Body of pancreas (tissue), 4 donors: ENCODE measurements at regions not wholly inside any gene's neighbourhood (a gene's known extent, or its start where the extent isn't known, plus 50 kb on each side); places are given as distances from the start of the nearest gene placed in this dataset.

Source experiments
- CTCF ChIP-seq, 7 experiments: fragments of 450-650 bp in 4 of 7; fragments of 200-600 bp in 3 of 7; sonication (generic) in 3 of 7; IDR thresholded peaks; one replicate each; pipeline ENCODE4 v1.5.1; 2016 to 2019; ENCODE audit warnings: antibody characterized with exemption in 7 of 7
- POLR2A ChIP-seq, 3 donors: fragments of 450-650 bp; IDR thresholded peaks; one replicate each; pipeline ENCODE4 v1.6.1; 2016; ENCODE audit warnings: antibody characterized with exemption in 3 of 3, mild to moderate bottlenecking in 2 of 3

DNA sequence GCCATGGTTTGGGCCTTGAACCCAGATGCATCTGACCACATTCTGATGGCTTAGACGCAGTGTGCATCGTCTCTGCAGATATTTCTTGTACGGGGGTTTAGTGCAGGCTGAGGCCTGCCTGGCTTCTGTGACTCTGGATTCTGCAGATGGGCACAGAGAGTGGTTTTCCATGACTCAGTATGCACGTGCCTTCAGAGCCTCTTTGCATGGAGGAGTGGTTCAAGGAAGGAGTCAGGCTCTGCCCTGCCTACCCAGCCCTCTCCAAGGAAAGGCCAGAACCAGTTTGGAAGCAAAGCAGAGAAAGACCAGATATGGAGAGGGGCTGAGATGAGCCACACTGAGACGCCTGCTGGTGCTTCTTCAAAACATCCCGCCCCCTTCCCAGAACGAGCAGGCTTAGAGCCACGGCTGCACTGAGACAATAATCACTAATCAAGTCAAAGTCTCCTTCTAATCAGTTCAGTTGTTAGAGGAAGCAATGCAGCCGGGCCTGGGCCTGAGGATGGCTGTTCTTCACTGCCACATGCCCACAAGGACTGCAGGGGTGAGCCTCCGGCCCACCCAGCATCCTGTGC is 308.9 kb downstream of the NXPE2 start:
- TF ChIP-seq CTCF (IDR thresholded peaks at IDR 0.05): no peak
- TF ChIP-seq POLR2A (IDR thresholded peaks at IDR 0.05): no peak
